Loucy (cell line): ENCODE measurements at regions not wholly inside any gene's neighbourhood (a gene's known extent, or its start where the extent isn't known, plus 50 kb on each side); places are given as distances from the start of the nearest gene placed in this dataset.

Experiments
- EZH2phosphoT487 ChIP-seq: fragments of 200-600 bp; IDR thresholded peaks from 2 replicates; pipeline ENCODE4 v1.6.1; 2018; ENCODE audit warnings: antibody characterized with exemption, mild to moderate bottlenecking, moderate library complexity, borderline replicate concordance
- TF ChIP-seq, protein P1 (sequence below): fragments of 200-600 bp; sonication (generic); conservative IDR thresholded peaks from 2 replicates; pipeline ENCODE4 v1.5.1; 2014; ENCODE audit warnings: mild to moderate bottlenecking, antibody characterized with exemption, low read length

DNA sequence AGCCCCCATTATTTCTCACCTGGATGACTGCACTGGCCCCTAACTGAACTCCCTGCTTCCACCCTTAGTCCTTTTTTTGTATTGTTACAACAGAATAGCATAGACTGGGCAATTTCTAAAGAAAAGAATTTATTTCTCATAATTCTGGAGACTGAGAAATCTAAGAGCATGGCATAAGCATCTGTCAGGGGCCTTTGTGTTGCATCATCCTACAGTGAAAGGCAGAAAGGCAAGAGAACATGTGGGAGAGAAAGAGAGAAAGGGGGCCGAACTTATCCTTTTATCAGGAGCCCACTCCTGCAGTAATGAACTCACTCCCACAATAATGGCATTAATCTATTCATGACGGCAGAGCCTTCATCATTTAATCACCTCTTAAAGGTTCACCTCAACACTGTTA, 122.1 kb downstream of the EFNB1 start:
- TF ChIP-seq, protein P1, sequence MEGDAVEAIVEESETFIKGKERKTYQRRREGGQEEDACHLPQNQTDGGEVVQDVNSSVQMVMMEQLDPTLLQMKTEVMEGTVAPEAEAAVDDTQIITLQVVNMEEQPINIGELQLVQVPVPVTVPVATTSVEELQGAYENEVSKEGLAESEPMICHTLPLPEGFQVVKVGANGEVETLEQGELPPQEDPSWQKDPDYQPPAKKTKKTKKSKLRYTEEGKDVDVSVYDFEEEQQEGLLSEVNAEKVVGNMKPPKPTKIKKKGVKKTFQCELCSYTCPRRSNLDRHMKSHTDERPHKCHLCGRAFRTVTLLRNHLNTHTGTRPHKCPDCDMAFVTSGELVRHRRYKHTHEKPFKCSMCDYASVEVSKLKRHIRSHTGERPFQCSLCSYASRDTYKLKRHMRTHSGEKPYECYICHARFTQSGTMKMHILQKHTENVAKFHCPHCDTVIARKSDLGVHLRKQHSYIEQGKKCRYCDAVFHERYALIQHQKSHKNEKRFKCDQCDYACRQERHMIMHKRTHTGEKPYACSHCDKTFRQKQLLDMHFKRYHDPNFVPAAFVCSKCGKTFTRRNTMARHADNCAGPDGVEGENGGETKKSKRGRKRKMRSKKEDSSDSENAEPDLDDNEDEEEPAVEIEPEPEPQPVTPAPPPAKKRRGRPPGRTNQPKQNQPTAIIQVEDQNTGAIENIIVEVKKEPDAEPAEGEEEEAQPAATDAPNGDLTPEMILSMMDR: no peak
- no peak for TF ChIP-seq EZH2phosphoT487
